GM12878 (cell line): ENCODE measurements at regions not wholly inside any gene's neighbourhood (a gene's known extent, or its start where the extent isn't known, plus 50 kb on each side); places are given as distances from the start of the nearest gene placed in this dataset.

Experiments used
- ATAC-seq: fragments of 200-7000 bp; cut with Tn5 transposase; 3 replicates; pipeline ENCODE4 v1.9.1; 2020; ENCODE audit warnings: mild to moderate bottlenecking, moderate library complexity
- BruUV-seq: library from RNA; stranded (reverse); fragments of 400-500 nt; replicated peaks from 2 replicates; lab custom pipeline; 2021; lab: Mats Ljungman, UMichigan
- CTCF ChIA-PET: fragments of 300-600 bp; sonication (Branson Sonifier 250); formaldehyde crosslinking; extraction: SDS; loops from one replicate; lab custom pipeline; 2021; ENCODE audit warnings: inconsistent platforms; lab: Yijun Ruan, JAX
- POLR2A ChIA-PET: fragments of 350-600 bp; formaldehyde crosslinking; extraction: SDS; loops from one replicate; lab custom pipeline; 2021; ENCODE audit warnings: inconsistent platforms; lab: Charles Lee
- RAD21 ChIA-PET: fragments of 300-600 bp; sonication (Branson Sonifier 250); formaldehyde crosslinking; loops from one replicate; lab custom pipeline; 2023; ENCODE audit warnings: antibody characterized with exemption; ENCODE audit not compliant: unreplicated experiment; lab: Charles Lee
- SMC1A ChIA-PET: fragments of 300-600 bp; sonication (Branson Sonifier 250); formaldehyde crosslinking; loops from one replicate; lab custom pipeline; 2023; ENCODE audit not compliant: unreplicated experiment, uncharacterized antibody; lab: Charles Lee
- DNase-seq: peaks from one replicate; pipeline ENCODE4 v3.0.0-alpha.2; 2011; ENCODE audit warnings: low read depth, low spot score
- FAIRE-seq: peaks from 3 replicates; lab custom pipeline; 2011; peaks lifted over from hg19 to GRCh38; lab: Jason Lieb, UNC
- H2AFZ ChIP-seq: 2 replicates; pipeline ENCODE4 v1.6.0; 2011; ENCODE audit warnings: low read depth, low read length, control low read depth; ENCODE audit not compliant: control insufficient read depth
- H3K27ac ChIP-seq: 2 replicates; pipeline ENCODE4 v1.5.1; 2011; ENCODE audit warnings: control low read depth; ENCODE audit not compliant: control insufficient read depth, insufficient read depth
- H3K27me3 ChIP-seq, 2 experiments: replicated peaks in 1 of 2; 2 replicates each; pipeline versions ENCODE4 v1.6.0 to v1.6.1; 2011; ENCODE audit warnings: low read length in 1 of 2; ENCODE audit not compliant: control insufficient read depth in 2 of 2, insufficient read depth in 2 of 2
- H3K36me3 ChIP-seq, 2 experiments: 2 replicates each; pipeline ENCODE4 v1.5.1; 2011; ENCODE audit warnings: low read length in 1 of 2; ENCODE audit not compliant: control insufficient read depth in 2 of 2, insufficient read depth in 2 of 2
- H3K4me1 ChIP-seq: 2 replicates; pipeline ENCODE4 v1.6.1; 2011; ENCODE audit warnings: mild to moderate bottlenecking, low read length, moderate library complexity, mixed read lengths; ENCODE audit not compliant: control insufficient read depth, insufficient read depth
- H3K4me2 ChIP-seq: 2 replicates; pipeline ENCODE4 v1.6.0; 2011; ENCODE audit warnings: control low read depth; ENCODE audit not compliant: control insufficient read depth, insufficient read depth
- H3K4me3 ChIP-seq: fragments of 200-600 bp; sonication (generic); 2 replicates; pipeline ENCODE4 v1.5.1; 2016
- H3K79me2 ChIP-seq: 2 replicates; pipeline ENCODE4 v1.6.0; 2011; ENCODE audit warnings: low read length; ENCODE audit not compliant: control insufficient read depth, insufficient read depth
- H3K9ac ChIP-seq: 2 replicates; pipeline ENCODE4 v1.8.0; 2011; ENCODE audit warnings: low read length, control low read depth, mixed read lengths; ENCODE audit not compliant: control insufficient read depth, insufficient read depth
- H3K9me3 ChIP-seq: replicated peaks from 3 replicates; pipeline ENCODE4 v1.5.1; 2011; ENCODE audit warnings: mild to moderate bottlenecking, low read length; ENCODE audit not compliant: control insufficient read depth, insufficient read depth
- H4K20me1 ChIP-seq: 2 replicates; pipeline ENCODE4 v1.6.0; 2011; ENCODE audit not compliant: control insufficient read depth, insufficient read depth
- ATF7 ChIP-seq: fragments of 450-650 bp; IDR thresholded peaks from 2 replicates; pipeline ENCODE4 v1.6.1; 2016; ENCODE audit warnings: low read depth, mild to moderate bottlenecking
- BCL3 ChIP-seq: IDR thresholded peaks from 2 replicates; pipeline ENCODE4 v1.6.1; 2011; ENCODE audit warnings: borderline replicate concordance, low read depth, mild to moderate bottlenecking, moderate library complexity, low read length; ENCODE audit not compliant: insufficient read depth, poor library complexity, severe bottlenecking
- CREM ChIP-seq: IDR thresholded peaks from 2 replicates; pipeline ENCODE4 v1.6.1; 2014; ENCODE audit warnings: antibody characterized with exemption, low read depth
- E2F8 ChIP-seq: fragments of 450-650 bp; IDR thresholded peaks from 2 replicates; pipeline ENCODE4 v1.6.1; 2018; ENCODE audit warnings: mild to moderate bottlenecking, low read depth, moderate library complexity; ENCODE audit not compliant: partially characterized antibody
- NFYA ChIP-seq: IDR thresholded peaks from 2 replicates; pipeline ENCODE4 v1.6.1; 2011; ENCODE audit warnings: low read depth, mild to moderate bottlenecking, low read length, improper control_type of control experiment, borderline replicate concordance
- POLR2AphosphoS5 ChIP-seq: IDR thresholded peaks from 2 replicates; pipeline ENCODE4 v1.6.1; 2011; ENCODE audit warnings: mild to moderate bottlenecking, low read length, inconsistent platforms
- RAD51 ChIP-seq: fragments of 450-650 bp; IDR thresholded peaks from 2 replicates; pipeline ENCODE4 v1.6.1; 2016; ENCODE audit warnings: moderate library complexity, mild to moderate bottlenecking, inconsistent platforms
- SIN3A ChIP-seq: IDR thresholded peaks from 2 replicates; pipeline ENCODE4 v1.6.1; 2012; ENCODE audit warnings: low read depth, low read length, improper control_type of control experiment
- SRF ChIP-seq, 2 experiments: IDR thresholded peaks; 2 replicates each; pipeline ENCODE4 v1.6.1; 2011; ENCODE audit warnings: low read depth in 2 of 2, low read length in 2 of 2, mild to moderate bottlenecking in 1 of 2, moderate library complexity in 1 of 2
- USF1 ChIP-seq: IDR thresholded peaks from 2 replicates; pipeline ENCODE4 v1.6.1; 2011; ENCODE audit warnings: borderline replicate concordance, low read depth, mild to moderate bottlenecking, moderate library complexity, mixed read lengths, low read length; ENCODE audit not compliant: insufficient read depth; ENCODE audit errors: extremely low read length
- ZBED1 ChIP-seq: IDR thresholded peaks from 2 replicates; pipeline ENCODE4 v1.6.1; 2016; ENCODE audit warnings: borderline replicate concordance
- ZBTB33 ChIP-seq: fragments of 450-650 bp; IDR thresholded peaks from 2 replicates; pipeline ENCODE4 v1.6.1; 2017; ENCODE audit warnings: mild to moderate bottlenecking
- WGBS: methylation state at CpG from one replicate; pipeline ENCODE4 v1.1.6; 2016; ENCODE audit warnings: low lambda C conversion rate; ENCODE audit not compliant: insufficient replicate concordance, insufficient coverage; ENCODE audit errors: missing lambda C conversion rate; 5-methylcytosine and 5-hydroxymethylcytosine counted together
- in situ Hi-C: fragments of 300-500 bp; cut with MboI; formaldehyde crosslinking; loops from 9 replicates; pipeline ENCODE4 v1.14.3; 2018; ENCODE audit warnings: mixed read lengths
- intact Hi-C: fragments of 100-400 bp; cut with micrococcal nuclease; formaldehyde crosslinking; loops from one replicate; pipeline ENCODE4 v1.14.2; 2022; ENCODE audit not compliant: unreplicated experiment
- TF ChIP-seq, protein P1 (sequence below): IDR thresholded peaks from 2 replicates; pipeline ENCODE4 v1.6.1; 2012; ENCODE audit warnings: low read depth, low read length, improper control_type of control experiment

- TF ChIP-seq CREM: peak; percentile 71
- no peak for TF ChIP-seq SRF (IDR thresholded peaks at IDR 0.05; ENCODE audit: low read depth in 2 of 2, low read length in 2 of 2)
- TF ChIP-seq POLR2AphosphoS5: no peak
- peak; percentile 72 for TF ChIP-seq ATF7
- TF ChIP-seq ZBED1: peak; percentile 32; the same call in 1 of the 2 replicates
Observed at GRCh38 chr1:200471739-200472138, 61.9 kb upstream of the ZNF281 start (continued).

GRCh38 chr1:200468264-200469001, 58.6 kb upstream of the ZNF281 start:
- BruUV-seq: no TSS peak
- FAIRE-seq: no peak
- RAD21 ChIA-PET: interaction anchor here (0.6 to 2.1 kb wide), 6 partner anchors 10 to 95 kb away, joined by 3 to 9 read pairs (median 3); no protein-coding TSS in a partner anchor

More at GRCh38 chr1:200468264-200469001, 58.6 kb upstream of the ZNF281 start:
- no peak for ATAC-seq
- 67% methylated on average over 4 of the region's 4 CpGs for WGBS
- Histone ChIP-seq H3K9me3 (no peaks in the 10 kb centered on the region), H3K27me3 (no peaks in the 10 kb centered on the region), H3K4me3 (no peak overlapping the region), H3K79me2 (no peaks in the 10 kb centered on the region), H4K20me1 (no peaks in the 10 kb centered on the region), H3K9ac (no peak overlapping the region), H3K4me2 (no peak overlapping the region), H3K36me3 (no peaks in the 10 kb centered on the region), H2AFZ (no peak overlapping the region), H3K27ac (no peak overlapping the region), H3K4me1 (peaks cover 17% of the 10 kb centered on the region)
- no peak for DNase-seq
- intact Hi-C loops: no loop called here
- ChIA-PET CTCF (interaction anchor here (0.8 to 1.1 kb wide), 2 partner anchors 12 to 32 kb away, joined by 3 read pairs; no protein-coding TSS in a partner anchor), SMC1A (interaction anchor here (0.7 to 2.2 kb wide), 11 partner anchors 9 to 522 kb away, joined by 3 to 7 read pairs (median 3); no protein-coding TSS in a partner anchor), POLR2A (no interaction called here)
- TF ChIP-seq, protein P1, sequence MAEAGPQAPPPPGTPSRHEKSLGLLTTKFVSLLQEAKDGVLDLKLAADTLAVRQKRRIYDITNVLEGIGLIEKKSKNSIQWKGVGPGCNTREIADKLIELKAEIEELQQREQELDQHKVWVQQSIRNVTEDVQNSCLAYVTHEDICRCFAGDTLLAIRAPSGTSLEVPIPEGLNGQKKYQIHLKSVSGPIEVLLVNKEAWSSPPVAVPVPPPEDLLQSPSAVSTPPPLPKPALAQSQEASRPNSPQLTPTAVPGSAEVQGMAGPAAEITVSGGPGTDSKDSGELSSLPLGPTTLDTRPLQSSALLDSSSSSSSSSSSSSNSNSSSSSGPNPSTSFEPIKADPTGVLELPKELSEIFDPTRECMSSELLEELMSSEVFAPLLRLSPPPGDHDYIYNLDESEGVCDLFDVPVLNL: no peak
- TF ChIP-seq BCL3: no peak
- no peak for TF ChIP-seq CREM
- no peak for TF ChIP-seq USF1
- TF ChIP-seq NFYA: no peak
- no peak for TF ChIP-seq SIN3A
- no peak for TF ChIP-seq E2F8
- no peak for TF ChIP-seq ZBTB33
- TF ChIP-seq RAD51: no peak
- in situ Hi-C loops: no loop called here
